ENCODE measurements at regions not wholly inside any gene's neighbourhood (a gene's known extent, or its start where the extent isn't known, plus 50 kb on each side); places are given as distances from the start of the nearest gene placed in this dataset.

DNA sequence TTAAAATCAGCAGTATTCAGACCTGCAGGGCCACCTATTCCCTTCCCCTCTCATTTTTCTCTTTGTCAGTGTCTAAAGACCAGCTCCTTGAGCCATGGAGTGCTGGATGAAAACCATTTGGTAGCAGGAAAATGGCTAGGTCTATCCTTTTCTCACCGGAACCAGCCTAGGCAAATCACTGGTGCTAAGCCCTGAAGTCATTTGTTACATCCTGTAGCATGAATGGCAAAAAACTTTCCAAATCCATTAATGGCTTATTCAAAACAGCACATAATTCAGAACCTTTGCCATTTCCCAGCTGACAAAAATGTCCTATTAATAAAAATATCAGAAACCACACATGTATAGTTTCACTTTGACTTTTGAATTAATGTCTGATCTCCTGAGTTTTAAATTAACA, 209.5 kb upstream of the E2F8 start:
- TF ChIP-seq, protein P1, sequence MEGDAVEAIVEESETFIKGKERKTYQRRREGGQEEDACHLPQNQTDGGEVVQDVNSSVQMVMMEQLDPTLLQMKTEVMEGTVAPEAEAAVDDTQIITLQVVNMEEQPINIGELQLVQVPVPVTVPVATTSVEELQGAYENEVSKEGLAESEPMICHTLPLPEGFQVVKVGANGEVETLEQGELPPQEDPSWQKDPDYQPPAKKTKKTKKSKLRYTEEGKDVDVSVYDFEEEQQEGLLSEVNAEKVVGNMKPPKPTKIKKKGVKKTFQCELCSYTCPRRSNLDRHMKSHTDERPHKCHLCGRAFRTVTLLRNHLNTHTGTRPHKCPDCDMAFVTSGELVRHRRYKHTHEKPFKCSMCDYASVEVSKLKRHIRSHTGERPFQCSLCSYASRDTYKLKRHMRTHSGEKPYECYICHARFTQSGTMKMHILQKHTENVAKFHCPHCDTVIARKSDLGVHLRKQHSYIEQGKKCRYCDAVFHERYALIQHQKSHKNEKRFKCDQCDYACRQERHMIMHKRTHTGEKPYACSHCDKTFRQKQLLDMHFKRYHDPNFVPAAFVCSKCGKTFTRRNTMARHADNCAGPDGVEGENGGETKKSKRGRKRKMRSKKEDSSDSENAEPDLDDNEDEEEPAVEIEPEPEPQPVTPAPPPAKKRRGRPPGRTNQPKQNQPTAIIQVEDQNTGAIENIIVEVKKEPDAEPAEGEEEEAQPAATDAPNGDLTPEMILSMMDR (IDR thresholded peaks at IDR 0.05; ENCODE audit: low read length) = no peak
- no peak for TF ChIP-seq EZH2 (IDR thresholded peaks at IDR 0.05; ENCODE audit: borderline replicate concordance, low read length)
- H2AFZ ChIP-seq (ENCODE audit: low read length) = no peak overlapping the region
- H3K27ac ChIP-seq (ENCODE audit: low read depth, low read length, poor library complexity, severe bottlenecking) = no peak overlapping the region
- H3K4me3 ChIP-seq (ENCODE audit: low read depth, low read length, poor library complexity, severe bottlenecking) = no peak overlapping the region
- H3K9me2 ChIP-seq (ENCODE audit: low read depth, low read length) = no peaks in the 10 kb centered on the region
- H3K79me2 ChIP-seq (ENCODE audit: insufficient read depth, low read length) = no peaks in the 10 kb centered on the region
- no peak overlapping the region for H3K9ac ChIP-seq (ENCODE audit: low read length)
- H3K4me1 ChIP-seq (ENCODE audit: insufficient read depth, low read length, severe bottlenecking) = no peaks in the 10 kb centered on the region
- no peaks in the 10 kb centered on the region for H4K20me1 ChIP-seq (ENCODE audit: insufficient read depth, low read length)
- H3K27me3 ChIP-seq (ENCODE audit: insufficient read depth, low read length) = no peaks in the 10 kb centered on the region
- no peaks in the 10 kb centered on the region for H3K9me3 ChIP-seq (ENCODE audit: low read length)
- no peaks in the 10 kb centered on the region for H3K36me3 ChIP-seq (ENCODE audit: insufficient read depth, low read length)
- no peak overlapping the region for H3K4me2 ChIP-seq (ENCODE audit: low read length)
- H3F3A ChIP-seq (ENCODE audit: insufficient read depth, low read length) = no peaks in the 10 kb centered on the region

DNA sequence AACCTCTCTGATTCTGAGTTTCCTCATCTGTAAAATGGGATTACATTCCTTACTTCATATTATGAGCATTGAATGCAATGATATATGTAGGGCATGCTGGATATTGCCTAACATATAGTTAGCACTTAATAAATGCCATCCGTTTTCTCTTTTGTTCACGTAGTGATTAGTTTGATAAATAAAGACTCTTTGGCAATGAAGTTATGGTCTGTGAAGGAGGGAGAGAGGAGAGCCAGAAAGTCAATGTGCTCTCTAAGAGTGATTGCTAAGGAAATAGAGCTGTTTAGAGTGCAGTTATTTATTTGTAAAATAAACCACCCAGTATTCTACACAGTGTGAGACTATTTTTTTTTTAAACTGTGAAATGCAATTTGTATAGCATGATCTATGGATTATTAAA, 207.9 kb upstream of the E2F8 start:
- no peak overlapping the region for H3K4me2 ChIP-seq (ENCODE audit: low read length)
- H3K9me3 ChIP-seq (ENCODE audit: low read length) = no peaks in the 10 kb centered on the region
- no peak overlapping the region for H3K27ac ChIP-seq (ENCODE audit: low read depth, low read length, poor library complexity, severe bottlenecking)
- TF ChIP-seq EZH2 (IDR thresholded peaks at IDR 0.05; ENCODE audit: borderline replicate concordance, low read length) = no peak
- TF ChIP-seq, protein P1 (IDR thresholded peaks at IDR 0.05; ENCODE audit: low read length) = no peak
- no peaks in the 10 kb centered on the region for H3K27me3 ChIP-seq (ENCODE audit: insufficient read depth, low read length)
- H3K4me1 ChIP-seq (ENCODE audit: insufficient read depth, low read length, severe bottlenecking) = no peaks in the 10 kb centered on the region
- H4K20me1 ChIP-seq (ENCODE audit: insufficient read depth, low read length) = no peaks in the 10 kb centered on the region
- no peaks in the 10 kb centered on the region for H3F3A ChIP-seq (ENCODE audit: insufficient read depth, low read length)
- H2AFZ ChIP-seq (ENCODE audit: low read length) = no peak overlapping the region
- H3K79me2 ChIP-seq (ENCODE audit: insufficient read depth, low read length) = no peaks in the 10 kb centered on the region
- no peak overlapping the region for H3K9ac ChIP-seq (ENCODE audit: low read length)
- no peaks in the 10 kb centered on the region for H3K36me3 ChIP-seq (ENCODE audit: insufficient read depth, low read length)
- no peak overlapping the region for H3K4me3 ChIP-seq (ENCODE audit: low read depth, low read length, poor library complexity, severe bottlenecking)
- H3K9me2 ChIP-seq (ENCODE audit: low read depth, low read length) = no peaks in the 10 kb centered on the region

DNA sequence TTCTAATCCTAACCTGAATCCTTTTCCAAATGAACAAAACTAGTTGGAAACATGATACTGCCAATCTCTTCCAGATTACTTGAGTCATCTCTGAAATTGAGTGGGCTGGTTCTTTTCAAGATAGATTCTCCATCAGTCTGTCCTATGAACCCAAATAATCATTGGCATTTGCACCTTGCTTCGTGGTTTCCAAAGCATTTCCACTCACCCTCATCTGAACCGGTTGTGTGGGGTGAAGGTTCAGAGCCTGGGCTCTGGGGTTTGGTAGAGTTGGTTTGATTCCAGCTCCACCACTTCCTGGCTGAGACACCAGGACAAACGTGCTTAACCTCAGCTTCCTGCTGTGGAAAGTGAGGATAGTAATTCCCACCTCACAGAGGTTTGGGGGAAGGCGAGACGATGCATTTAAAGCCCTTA, 206.4 kb upstream of the E2F8 start:
- H3K79me2 ChIP-seq (ENCODE audit: insufficient read depth, low read length) = no peaks in the 10 kb centered on the region

More for the DNA sequence above, 206.4 kb upstream of the E2F8 start:
- Histone ChIP-seq H3K4me2 (ENCODE audit: low read length) (no peak overlapping the region), H3K9me2 (ENCODE audit: low read depth, low read length) (no peaks in the 10 kb centered on the region), H3K4me1 (ENCODE audit: insufficient read depth, low read length, severe bottlenecking) (no peaks in the 10 kb centered on the region), H3K9me3 (ENCODE audit: low read length) (no peaks in the 10 kb centered on the region), H3K4me3 (ENCODE audit: low read depth, low read length, poor library complexity, severe bottlenecking) (no peak overlapping the region), H4K20me1 (ENCODE audit: insufficient read depth, low read length) (no peaks in the 10 kb centered on the region), H3K27me3 (ENCODE audit: insufficient read depth, low read length) (no peaks in the 10 kb centered on the region), H3K9ac (ENCODE audit: low read length) (no peak overlapping the region), H3K36me3 (ENCODE audit: insufficient read depth, low read length) (no peaks in the 10 kb centered on the region), H3K27ac (ENCODE audit: low read depth, low read length, poor library complexity, severe bottlenecking) (no peak overlapping the region), H3F3A (ENCODE audit: insufficient read depth, low read length) (no peaks in the 10 kb centered on the region), H2AFZ (ENCODE audit: low read length) (no peak overlapping the region)
- TF ChIP-seq, protein P1 (IDR thresholded peaks at IDR 0.05; ENCODE audit: low read length) = no peak
- no peak for TF ChIP-seq EZH2 (IDR thresholded peaks at IDR 0.05; ENCODE audit: borderline replicate concordance, low read length)

Measured in OCI-LY1 (cell line).